ENCODE measurements at regions not wholly inside any gene's neighbourhood (a gene's known extent, or its start where the extent isn't known, plus 50 kb on each side); places are given as distances from the start of the nearest gene placed in this dataset.
A peak's percentile ranks its signal among the peaks of the same experiment; 100 is the strongest.

DNA sequence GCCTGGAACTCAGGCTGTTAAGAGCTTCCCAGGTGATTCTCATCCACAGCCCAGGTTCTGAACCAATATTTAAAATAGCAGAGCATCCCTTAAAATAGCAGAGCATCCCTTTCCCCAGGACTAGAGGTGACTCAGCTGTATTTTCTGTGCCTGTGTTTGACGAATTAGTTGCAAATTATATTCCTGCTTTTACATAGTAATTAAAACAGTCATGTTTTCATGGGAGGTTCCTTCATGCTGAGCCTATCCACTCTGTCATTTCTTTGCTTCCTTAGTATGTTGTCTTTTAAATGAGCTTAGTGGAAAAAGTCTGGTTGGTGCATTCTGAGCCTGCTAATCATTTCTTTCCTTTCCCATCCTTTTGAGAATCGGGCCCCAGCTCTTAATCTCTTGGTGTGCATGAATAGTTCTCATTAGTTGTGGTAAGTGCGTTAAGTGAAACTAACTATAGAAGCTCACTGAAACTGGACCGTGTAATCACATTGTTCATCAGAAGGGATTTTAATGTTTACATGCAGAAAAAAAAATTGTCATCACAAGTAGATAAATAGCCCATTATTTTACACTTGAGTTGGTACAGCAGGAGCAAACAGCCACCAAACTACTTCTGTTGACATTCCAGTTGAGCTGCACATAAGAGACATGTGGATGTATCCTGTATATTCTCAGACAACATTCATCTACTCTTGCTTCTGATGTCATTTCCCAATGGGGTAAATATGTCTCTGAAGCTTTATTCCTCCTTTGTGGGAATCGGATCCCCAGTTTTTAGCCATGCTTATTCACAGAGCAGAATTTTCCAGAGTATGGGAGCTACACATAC, 596.9 kb upstream of the WWC1 start:
- no peak for DNase-seq (ENCODE audit: low read depth in 2 of 3, low spot score in 2 of 3)

DNA sequence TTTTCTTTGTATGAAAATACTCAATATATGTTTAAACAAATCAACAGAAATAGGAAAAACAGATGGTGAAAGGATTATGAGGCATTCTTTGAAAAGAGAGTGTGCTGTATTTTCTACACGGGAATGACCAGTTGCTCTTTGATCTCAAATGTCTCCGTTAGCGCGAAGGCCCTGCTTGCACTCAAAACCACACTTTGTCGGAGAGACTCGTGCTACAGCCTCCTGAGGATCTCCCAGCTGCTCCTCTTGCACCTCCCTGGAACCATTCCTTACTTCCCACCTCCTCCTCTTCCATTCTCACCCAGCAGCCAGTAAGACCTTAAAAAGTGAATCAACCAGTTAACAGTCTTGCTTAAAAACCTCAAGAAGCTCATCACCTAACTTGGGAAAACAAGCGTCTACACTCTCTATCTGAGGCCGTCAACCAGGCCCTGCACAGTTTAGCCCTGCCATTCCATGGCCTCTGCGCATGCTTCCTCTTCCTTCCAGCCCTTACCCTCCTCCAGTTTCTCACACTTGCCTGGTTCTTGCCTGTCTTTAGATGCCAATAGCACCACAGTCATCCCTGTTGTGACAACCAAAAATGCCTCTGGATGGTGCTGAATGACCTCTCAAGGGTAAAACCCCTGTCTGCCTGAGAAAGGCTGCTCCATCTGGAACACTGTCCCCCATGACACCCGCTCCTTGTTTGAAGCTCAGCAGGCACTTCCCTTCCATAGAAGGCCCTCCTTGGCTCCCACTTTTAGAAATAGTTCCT, 594.7 kb upstream of the WWC1 start:
- no peak for DNase-seq (ENCODE audit: low read depth in 2 of 3, low spot score in 2 of 3)

DNA sequence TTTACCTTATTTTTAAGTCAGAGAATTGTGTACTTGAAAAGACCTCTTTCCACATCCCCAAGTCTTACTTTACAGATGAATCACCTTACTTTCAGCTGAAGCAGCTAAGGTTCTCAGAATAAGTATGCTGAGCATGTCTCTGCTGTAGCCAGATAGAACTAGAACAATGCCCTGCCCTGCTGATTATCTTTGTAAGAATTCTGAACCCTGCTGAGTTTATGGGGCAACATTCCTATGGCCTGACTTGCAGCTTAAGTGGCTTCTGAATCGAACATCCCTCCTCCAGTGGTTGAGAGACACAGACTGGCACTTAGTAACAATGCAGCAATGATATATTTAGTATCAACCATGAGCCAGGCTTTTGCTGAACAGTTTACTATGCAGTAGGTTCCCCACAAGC, 592.0 kb upstream of the WWC1 start:
- no peak for DNase-seq (ENCODE audit: low read depth in 2 of 3, low spot score in 2 of 3)

DNA sequence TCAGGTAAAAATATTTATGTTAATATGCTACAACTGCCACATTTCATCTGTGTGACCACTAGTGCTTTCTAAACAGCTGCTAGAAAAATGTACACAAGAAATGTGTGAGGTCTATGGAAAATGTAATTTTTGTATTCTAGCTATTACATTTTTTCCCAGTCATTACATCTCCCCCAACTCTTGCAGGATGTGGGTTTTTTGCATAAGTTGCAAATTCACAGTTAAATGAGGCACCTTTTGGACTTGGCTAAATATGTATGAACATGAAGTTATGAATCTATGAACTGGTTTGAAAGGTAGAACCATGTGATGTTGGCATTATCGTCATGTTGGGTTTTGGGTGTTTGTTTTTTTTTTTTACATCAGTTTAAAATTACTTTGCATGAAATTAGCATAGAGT, 590.4 kb upstream of the WWC1 start:
- DNase-seq (ENCODE audit: low read depth in 2 of 3, low spot score in 2 of 3) = no peak

DNA sequence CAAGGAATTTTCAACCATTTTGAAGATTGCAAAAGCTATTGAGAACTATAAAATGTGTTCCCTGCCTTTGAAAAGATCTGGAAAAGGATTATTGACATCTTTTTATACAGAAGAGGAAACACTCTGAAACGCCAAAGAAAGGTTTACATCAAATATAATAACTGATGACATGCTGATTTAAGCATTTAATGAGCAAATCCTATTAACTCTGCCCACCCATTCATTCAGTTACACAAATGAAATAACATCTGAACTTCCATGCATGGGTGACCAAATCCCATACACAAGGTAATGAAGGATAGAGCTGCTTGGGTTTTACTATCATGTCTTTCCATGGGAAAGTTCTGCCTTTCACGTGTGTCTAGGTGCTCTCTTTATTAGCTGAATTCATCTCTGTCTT, 589.4 kb upstream of the WWC1 start:
- no peak for DNase-seq (ENCODE audit: low read depth in 2 of 3, low spot score in 2 of 3)

DNA sequence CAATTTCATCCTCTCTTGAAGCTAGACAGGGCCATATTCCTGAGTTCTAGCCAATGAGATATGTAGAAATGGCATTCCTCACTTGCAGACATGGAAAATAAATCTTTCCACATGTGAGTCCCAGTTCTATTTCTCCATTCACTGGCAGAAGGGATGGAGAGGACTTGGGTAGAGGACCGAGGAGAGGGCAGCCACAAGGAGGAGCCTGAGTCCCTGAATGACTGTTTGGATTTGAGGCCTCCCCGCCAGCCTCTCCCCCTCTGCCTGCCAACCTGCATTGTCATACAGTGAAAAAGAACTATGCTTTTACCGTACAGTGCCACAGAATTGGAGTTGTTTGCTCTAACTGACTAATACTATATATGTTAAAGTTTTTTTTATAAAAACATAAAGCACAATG, 583.0 kb upstream of the WWC1 start:
- no peak for DNase-seq (ENCODE audit: low read depth in 2 of 3, low spot score in 2 of 3)

DNA sequence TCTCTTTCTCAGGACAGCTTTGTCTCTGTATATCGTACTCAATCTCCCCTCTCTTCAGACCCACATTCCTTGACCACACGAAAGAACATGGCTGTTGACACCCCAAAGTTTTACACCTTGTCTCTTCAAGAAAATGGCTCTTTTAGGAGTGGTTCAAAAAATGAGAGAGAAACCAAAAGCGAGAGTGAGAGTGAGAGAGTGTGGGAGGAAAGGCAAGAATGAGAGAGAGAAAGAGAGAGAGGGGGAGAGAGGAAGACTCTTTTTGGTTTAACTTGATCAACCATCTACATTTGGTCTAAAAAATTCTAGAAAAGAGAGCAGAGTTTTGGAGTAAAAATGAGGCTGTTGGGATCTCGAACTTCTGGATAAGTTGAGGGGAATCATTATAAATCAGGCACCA, 581.8 kb upstream of the WWC1 start:
- DNase-seq (ENCODE audit: low read depth in 2 of 3, low spot score in 2 of 3) = no peak

DNA sequence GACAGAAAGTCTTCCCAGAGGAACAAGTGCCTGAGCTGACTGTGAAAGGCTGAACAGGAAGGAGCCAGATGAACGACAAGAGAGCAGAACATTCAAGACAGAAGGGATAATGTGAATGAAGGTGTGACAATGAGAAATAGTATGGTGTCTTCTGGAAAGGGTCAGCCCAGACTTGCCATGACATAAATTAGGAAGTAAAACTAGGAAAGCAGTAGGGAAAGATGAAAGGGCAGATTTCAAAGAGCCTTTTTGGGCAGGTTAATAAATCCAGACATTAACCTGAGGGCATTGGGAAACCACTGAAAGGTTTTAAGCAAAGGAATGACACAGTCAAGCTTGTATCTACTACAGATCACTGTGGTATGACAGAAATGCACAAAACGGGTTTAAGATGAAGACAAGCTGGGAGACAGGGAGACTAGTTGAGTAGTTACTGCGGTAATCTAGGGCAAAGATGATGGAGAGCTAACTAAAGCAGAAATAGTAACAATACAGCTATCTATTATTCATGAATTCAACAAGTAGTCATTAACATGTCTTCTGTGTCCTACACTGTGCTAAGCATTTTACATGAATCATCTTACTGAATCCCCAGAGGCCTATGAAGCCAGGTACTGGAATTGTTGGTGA, 580.9 kb upstream of the WWC1 start:
- no peak for DNase-seq (ENCODE audit: low read depth in 2 of 3, low spot score in 2 of 3)

DNA sequence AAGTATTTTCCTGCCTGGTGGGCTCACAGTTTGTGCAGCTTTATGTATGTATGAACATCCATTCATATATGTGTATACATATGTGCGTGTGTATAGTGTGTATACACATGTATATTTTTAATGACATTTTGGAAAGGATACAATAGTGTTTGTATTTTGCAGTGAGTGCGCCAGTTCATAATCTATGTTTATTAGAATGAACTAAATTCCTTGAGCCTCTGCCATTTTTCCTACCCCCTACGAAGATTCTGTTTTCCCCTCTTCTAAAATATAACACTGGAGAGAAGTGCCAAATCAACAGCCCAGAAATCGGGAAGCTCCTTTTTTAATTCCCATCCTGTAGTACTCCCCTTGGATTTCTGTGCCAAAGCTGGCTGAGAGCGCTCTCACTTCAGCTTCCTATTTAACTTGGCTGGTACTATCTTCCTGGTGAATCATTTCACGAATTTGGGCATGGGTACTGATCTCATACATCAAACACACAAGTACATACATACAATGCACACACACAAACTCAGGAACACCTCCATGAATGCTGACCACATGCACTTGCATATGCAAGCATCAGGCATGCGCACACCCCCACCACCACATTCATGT, 578.4 kb upstream of the WWC1 start:
- no peak for DNase-seq (ENCODE audit: low read depth in 2 of 3, low spot score in 2 of 3)

DNA sequence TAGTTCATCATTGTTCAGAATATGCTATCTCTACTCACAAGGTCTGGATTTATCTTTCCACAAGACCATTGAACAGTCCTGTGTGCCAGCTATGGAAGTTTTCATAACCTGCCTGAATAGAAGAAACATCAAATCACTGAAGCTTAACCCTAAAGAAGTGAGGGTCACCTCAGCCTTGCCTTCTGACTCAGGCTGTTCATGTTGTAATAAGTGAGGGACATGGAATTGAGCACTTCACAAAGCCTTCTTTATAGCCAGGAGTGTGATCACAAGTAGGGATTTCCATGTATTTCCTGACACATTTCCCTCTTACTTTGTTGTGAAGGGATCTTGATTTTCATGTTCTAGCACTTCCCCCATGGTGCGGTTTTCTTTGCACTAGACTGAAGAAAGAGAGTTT, 577.5 kb upstream of the WWC1 start:
- DNase-seq (ENCODE audit: low read depth in 2 of 3, low spot score in 2 of 3) = no peak

DNA sequence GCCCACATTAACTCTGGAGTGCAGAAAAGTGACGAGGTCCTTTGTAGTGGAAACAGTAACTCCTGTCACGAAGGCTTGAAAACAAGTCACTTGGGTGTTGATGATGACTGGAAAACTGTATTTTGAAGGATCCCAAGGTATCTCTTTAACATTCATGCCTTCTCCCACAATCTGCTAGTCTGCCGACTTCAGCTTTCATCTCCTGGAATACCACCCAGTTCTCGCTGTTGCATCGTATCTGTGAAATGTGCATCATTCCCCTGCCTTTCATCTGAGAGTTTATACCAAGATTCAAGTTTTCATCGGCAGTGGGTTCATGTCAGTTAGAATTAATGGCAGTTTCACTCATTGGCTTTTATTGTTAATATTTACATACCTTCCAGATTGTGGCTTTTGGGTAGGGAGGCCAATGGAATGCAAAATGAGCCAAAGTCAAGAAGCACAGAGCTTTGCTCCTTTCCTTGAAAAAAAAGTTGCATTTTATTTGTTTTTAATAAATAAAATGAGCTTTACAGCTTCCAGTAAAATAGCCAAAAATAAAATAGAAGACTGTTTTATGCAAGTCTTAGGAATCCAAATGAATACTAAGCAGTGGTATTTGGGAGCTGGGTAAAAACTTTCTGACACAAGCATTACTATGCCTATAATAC, 575.2 kb upstream of the WWC1 start:
- DNase-seq (ENCODE audit: low read depth in 2 of 3, low spot score in 2 of 3) = no peak

DNA sequence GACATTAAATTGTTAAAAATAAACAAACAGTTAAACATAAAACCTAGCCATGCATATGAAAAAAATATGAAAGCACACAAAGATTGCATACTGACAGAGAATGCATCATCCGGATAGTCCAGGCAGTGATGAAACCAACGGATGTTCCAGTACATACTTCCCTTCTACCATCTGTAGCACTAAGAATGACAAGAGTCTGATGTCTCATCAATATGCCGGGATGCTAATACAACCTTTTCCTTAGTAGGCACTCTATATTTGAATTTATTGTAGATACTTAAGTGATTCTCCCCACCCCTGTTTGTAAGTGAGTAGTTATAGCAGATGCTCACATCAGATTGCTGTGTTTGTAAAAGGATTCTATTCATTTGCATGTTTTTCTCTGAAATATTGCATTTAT, 571.2 kb upstream of the WWC1 start:
- DNase-seq (ENCODE audit: low read depth in 2 of 3, low spot score in 2 of 3) = no peak

DNA sequence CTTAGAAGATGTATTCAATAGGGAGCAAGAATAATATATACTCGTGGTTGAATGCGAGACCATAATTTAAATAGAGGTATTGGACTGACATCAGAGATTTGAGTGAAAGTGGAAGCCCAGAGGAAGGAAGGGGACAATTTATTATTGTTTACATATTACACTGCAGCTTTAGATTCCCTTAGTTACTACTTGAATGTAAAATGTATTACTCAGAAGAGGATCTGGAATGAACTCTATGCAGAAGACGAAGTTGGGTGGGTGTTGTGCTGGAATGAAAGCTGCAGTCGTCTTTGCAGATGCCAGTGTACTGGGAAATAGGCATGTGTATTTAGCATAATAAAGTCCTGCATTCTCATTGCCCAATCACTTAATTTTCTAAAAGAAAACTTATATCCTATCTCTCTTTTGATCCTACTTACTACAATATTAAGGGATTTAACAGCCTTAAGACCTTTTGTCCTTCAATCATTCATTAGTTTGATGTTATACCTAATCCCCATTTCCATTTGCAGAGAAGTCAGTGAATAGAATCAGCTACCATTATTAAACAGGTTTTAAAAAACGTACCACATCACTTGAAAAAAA, 570.7 kb upstream of the WWC1 start:
- DNase-seq (ENCODE audit: low read depth in 2 of 3, low spot score in 2 of 3) = no peak

DNA sequence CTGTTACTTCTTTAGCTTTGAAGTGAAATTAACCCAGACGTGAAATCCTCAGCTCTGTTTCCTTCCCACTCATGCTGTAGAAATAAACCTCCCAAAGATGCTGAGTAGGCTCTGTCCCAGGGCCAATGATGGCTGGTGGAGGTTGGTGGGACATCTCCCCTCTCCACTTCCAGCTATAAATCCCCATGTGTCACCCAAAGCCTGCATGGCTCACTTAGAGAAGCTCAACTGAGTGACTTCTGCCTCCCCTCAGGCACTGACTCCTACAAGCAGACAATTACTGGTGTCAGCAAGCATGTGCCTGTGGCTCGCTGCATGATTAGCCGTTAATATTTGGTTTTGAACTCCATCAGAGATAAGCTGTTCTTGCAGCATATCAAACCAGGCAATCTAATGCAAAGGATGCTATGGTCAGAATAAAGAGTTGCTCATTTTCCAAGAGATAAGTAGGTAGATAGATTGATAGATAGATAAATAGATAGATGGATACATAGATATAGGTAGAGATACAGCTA, 569.5 kb upstream of the WWC1 start:
- DNase-seq (ENCODE audit: low read depth in 2 of 3, low spot score in 2 of 3) = no peak

DNA sequence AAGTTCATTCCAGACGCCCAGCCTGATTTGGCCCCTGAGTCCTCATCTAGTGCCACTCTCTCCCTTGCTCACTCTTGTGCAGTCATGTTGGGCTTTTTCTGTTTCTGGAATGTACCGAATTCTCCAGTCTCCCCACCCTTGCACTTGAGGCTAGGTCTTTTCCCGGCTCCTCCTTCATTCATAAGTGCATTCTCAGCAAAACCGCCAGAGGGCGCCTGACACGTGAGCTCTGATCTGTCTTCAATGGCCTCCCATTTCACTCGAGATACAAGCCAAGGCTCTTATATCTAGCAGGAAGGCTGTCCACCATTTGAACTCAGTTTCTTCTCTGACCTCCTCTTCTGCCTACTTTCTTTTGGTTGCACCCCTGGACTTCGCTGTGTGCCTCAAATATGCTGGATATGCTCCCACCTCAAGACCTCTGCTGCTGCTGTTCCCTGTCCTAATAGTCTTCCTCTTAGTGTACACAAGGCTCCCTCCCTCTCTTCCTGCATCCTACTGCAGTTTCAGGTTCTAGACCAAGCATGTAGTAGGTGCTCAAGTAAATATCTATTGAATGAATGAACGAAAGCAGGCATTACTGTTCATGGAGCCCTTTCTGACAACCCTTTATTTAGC, 568.1 kb upstream of the WWC1 start:
- DNase-seq (ENCODE audit: low read depth in 2 of 3, low spot score in 2 of 3) = peak; percentile 24 to 85 (median 68)

DNA sequence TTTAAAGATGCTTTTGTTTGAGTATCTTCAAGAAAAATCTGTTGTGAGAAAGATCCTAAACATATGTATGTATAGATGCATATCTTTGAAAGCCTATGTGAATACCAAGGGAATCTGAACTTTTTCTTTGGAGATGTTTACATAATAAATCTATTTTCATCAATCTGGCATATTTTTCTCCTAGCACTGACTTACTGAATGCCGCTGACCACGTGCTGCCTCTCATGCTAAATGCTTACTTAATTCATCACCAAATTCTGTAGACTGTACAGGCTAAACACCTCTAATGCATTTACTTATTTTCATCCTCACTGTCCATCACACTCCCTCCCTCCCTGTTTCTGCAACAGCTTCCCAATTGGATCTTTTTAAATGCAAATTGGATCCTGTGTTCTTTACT, 566.2 kb upstream of the WWC1 start:
- DNase-seq (ENCODE audit: low read depth in 2 of 3, low spot score in 2 of 3) = no peak

DNA sequence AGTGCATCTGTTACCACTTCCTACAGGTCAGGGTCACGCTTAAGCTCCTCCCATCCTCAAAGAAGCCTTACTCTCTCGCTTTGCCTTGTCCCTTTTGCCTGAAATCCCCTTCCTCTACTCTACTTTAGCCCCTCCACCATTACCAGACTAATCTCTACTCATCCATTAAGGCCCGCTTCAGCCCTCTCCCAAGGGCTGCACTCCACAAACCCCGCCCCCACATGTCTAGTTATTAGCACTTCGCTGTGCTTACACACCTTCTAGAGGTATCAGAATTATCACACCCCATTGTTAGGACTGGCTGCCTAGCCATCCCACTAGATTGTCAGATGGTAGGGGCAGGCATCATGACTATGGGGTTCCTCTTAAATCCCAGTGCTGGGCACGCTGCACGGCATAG, 565.7 kb upstream of the WWC1 start:
- DNase-seq (ENCODE audit: low read depth in 2 of 3, low spot score in 2 of 3) = no peak

DNA sequence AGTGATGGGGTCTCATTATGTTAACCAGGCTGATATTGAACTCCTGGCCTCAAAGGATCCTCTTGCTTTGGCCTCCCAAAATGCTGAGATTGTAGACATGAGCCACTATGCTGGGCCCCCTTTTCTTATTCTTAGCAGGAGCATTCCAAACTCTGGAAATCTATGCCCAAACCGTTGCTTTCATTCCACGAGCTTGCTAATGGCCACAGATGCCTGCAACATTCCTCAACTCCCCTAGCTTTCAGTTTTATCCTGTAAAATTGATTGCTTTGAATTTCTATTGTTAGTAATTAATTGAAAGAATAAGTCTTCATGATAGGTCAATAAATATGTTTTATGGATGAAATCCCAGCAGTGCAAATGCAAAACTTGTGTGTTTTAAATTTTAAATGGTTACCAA, 564.8 kb upstream of the WWC1 start:
- no peak for DNase-seq (ENCODE audit: low read depth in 2 of 3, low spot score in 2 of 3)

DNA sequence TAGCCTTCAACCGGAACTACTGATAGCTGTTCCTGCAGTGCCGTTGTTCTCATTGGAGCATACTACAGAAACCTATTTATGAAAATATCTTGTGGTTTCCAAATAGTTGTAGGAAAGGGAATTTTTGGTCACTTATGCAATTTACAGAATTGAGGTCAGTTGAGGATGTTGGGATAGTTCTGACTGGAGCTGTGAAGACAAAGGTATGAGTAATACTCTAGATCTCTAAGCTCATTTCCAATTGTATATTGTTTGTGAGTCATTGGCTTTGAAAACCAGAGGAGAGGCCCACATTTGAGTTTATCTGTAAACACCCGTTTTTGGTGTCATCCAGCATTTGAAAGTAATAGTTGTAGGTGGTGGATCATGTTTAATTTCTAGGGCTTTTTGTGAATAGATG, 561.3 kb upstream of the WWC1 start:
- no peak for DNase-seq (ENCODE audit: low read depth in 2 of 3, low spot score in 2 of 3)

DNA sequence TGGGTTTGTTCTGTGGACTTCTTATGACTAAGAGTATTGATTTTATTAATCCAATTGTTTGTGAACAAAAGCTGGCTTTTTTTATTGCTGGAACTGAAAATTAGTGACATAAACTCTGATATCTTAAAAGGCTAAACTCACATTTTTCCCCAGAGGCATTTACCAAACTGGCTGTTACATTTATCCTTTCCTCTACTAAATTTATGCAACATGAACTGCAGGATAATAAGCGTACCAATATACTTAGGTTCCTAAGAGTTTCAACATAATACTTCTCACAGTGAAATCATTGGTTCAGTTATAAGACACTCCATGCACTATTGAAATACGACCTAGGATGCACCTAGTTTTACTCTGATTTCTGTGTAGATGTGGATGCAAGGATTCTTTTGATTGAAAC, 560.8 kb upstream of the WWC1 start:
- no peak for DNase-seq (ENCODE audit: low read depth in 2 of 3, low spot score in 2 of 3)

Measured in hematopoietic multipotent progenitor cell (in vitro differentiated cells).